ENCODE measurements at regions not wholly inside any gene's neighbourhood (a gene's known extent, or its start where the extent isn't known, plus 50 kb on each side); places are given as distances from the start of the nearest gene placed in this dataset.

- no peak for DNase-seq (ENCODE audit: low read depth)
These were observed 681.3 kb downstream of the CPS1 start for GRCh38 chr2:211237586-211238275.

DNA sequence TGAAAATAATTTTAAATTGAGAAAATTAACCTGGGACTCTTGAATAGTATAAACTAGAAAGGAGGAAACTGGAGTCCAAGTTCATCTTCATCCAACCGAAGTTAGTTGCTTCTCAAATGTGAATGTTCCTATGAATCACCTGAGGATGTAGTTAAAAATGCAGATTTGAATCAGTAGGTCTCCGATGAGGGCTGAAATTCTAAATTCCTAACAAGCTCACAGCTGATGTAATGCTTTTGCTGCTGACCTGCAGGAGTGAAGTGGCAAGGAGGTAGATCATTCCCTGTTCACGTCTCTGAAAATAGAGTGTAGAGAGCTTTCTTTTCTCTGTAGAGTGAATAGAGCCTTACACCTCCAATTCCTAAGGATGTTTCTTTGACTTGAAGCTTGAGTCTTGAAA is 685.5 kb downstream of the CPS1 start:
- no peak for DNase-seq (ENCODE audit: low read depth)

GRCh38 chr2:211247751-211248150 is 691.4 kb downstream of the CPS1 start:
- no peak for DNase-seq (ENCODE audit: low read depth)

- no peak for DNase-seq (ENCODE audit: low read depth)
These were observed 692.4 kb downstream of the CPS1 start for GRCh38 chr2:211248841-211249240.

GRCh38 chr2:211251016-211251415 is 694.6 kb downstream of the CPS1 start:
- no peak for DNase-seq (ENCODE audit: low read depth)

- DNase-seq (ENCODE audit: low read depth): no peak
These were observed 702.4 kb downstream of the CPS1 start for GRCh38 chr2:211258646-211259335.

- DNase-seq (ENCODE audit: low read depth): no peak
These were observed 703.6 kb downstream of the CPS1 start for GRCh38 chr2:211259831-211260476.

- DNase-seq (ENCODE audit: low read depth): no peak
These were observed 713.9 kb downstream of the CPS1 start for GRCh38 chr2:211270257-211270656.

DNA sequence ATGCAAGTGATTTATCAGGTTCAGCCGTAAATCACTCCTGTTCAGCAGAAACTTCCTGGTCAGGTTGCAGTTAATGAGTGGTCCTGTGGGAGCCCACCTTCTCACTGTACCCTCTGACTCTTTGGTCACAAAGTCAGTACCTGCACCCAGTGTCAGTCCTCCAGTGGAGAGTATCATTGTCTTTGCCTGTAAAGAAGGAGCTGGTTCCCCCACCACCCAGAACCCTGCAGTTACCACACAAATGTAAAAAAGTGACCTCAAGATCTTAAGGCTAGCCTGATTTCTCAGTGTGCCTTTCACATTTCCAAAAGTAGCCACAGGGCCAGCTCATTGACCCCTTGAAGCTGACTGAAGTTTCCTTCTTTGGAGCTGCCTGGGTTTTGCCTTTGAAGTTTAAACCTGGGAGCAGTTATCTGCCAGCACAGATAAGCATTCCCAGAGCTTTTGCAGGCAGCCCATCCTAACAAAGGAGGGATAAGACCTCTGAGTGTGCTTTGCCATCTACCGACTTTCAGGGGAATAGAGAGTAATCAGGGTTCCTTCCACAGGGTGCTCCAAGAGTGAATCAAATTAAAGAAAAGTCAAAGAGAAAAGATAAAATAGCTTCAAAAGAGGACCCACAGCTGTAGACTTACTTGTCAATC is 725.2 kb downstream of the CPS1 start:
- no peak for DNase-seq (ENCODE audit: low read depth)

GRCh38 chr2:211302676-211303075 is 746.3 kb downstream of the CPS1 start:
- DNase-seq (ENCODE audit: low read depth): no peak

DNA sequence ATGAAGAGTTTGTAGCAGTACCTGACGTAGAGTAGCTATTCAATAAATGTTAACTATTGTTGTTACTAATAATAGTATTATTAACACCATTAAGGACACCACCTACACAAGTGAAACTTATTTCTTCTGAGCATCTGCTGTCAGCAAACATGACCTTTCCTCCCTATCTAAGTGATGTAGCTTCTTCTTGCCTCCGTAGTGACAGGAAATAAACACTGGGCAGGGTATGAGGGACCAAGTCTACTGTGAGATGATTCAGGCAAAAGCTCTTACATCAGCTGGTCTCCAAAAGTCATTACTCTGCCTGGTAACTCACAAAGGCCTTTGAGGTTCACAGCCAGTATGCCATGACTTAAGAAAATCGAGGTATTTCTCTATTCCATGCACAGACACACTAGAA is 750.5 kb downstream of the CPS1 start:
- DNase-seq (ENCODE audit: low read depth): no peak

Data from activated T-helper 9 cell treated with anti-CD3 and anti-CD28 coated beads, Interleukin-2, amount 50 U/mL, for 16 hours (primary cell).